ENCODE measurements at regions not wholly inside any gene's neighbourhood (a gene's known extent, or its start where the extent isn't known, plus 50 kb on each side); places are given as distances from the start of the nearest gene placed in this dataset.

- H3K9me3 ChIP-seq (ENCODE audit: control insufficient read depth, insufficient read depth, low read depth, low read length), result no peaks in the 10 kb centered on the region
- H3K4me3 ChIP-seq (ENCODE audit: low read depth, low read length), result no peak overlapping the region
- ChIA-PET CTCF (interaction anchor here (0.5 kb wide), 1 partner anchor 416 kb away, joined by 4 read pairs; no protein-coding TSS in a partner anchor), POLR2A (no interaction called here)
- TF ChIP-seq SP3 (tag by site-specific recombination; IDR thresholded peaks at IDR 0.05) (no peak), ZNF707 (tag by site-specific recombination; IDR thresholded peaks at IDR 0.05) (no peak), ZNF423 (tag by site-specific recombination; IDR thresholded peaks at IDR 0.05) (no peak), ZNF157 (tag by site-specific recombination; IDR thresholded peaks at IDR 0.05) (no peak), ZBTB49 (tag by site-specific recombination; IDR thresholded peaks at IDR 0.05; ENCODE audit: low read depth) (no peak), BCL11A (tag by site-specific recombination; IDR thresholded peaks at IDR 0.05; ENCODE audit: low read depth) (no peak), ZNF155 (tag by site-specific recombination; IDR thresholded peaks at IDR 0.05) (no peak), ZBTB26 (tag by site-specific recombination; optimal IDR thresholded peaks at IDR 0.05) (no peak), ZNF211 (tag by site-specific recombination; IDR thresholded peaks at IDR 0.05; ENCODE audit: low read depth) (no peak), SALL2 (tag by site-specific recombination; IDR thresholded peaks at IDR 0.05; ENCODE audit: borderline replicate concordance) (no peak)
- TF ChIP-seq, protein P1, sequence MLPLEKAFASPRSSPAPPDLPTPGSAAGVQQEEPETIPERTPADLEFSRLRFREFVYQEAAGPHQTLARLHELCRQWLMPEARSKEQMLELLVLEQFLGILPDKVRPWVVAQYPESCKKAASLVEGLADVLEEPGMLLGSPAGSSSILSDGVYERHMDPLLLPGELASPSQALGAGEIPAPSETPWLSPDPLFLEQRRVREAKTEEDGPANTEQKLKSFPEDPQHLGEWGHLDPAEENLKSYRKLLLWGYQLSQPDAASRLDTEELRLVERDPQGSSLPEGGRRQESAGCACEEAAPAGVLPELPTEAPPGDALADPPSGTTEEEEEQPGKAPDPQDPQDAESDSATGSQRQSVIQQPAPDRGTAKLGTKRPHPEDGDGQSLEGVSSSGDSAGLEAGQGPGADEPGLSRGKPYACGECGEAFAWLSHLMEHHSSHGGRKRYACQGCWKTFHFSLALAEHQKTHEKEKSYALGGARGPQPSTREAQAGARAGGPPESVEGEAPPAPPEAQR (tag by site-specific recombination; IDR thresholded peaks at IDR 0.05), result no peak
- TF ChIP-seq, protein P2, sequence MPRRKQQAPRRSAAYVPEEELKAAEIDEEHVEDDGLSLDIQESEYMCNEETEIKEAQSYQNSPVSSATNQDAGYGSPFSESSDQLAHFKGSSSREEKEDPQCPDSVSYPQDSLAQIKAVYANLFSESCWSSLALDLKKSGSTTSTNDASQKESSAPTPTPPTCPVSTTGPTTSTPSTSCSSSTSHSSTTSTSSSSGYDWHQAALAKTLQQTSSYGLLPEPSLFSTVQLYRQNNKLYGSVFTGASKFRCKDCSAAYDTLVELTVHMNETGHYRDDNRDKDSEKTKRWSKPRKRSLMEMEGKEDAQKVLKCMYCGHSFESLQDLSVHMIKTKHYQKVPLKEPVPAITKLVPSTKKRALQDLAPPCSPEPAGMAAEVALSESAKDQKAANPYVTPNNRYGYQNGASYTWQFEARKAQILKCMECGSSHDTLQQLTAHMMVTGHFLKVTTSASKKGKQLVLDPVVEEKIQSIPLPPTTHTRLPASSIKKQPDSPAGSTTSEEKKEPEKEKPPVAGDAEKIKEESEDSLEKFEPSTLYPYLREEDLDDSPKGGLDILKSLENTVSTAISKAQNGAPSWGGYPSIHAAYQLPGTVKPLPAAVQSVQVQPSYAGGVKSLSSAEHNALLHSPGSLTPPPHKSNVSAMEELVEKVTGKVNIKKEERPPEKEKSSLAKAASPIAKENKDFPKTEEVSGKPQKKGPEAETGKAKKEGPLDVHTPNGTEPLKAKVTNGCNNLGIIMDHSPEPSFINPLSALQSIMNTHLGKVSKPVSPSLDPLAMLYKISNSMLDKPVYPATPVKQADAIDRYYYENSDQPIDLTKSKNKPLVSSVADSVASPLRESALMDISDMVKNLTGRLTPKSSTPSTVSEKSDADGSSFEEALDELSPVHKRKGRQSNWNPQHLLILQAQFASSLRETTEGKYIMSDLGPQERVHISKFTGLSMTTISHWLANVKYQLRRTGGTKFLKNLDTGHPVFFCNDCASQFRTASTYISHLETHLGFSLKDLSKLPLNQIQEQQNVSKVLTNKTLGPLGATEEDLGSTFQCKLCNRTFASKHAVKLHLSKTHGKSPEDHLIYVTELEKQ (tag by site-specific recombination; IDR thresholded peaks at IDR 0.05; ENCODE audit: borderline replicate concordance), result no peak
- H3K4me1 ChIP-seq (ENCODE audit: control insufficient read depth, insufficient read depth, low read length), result no peaks in the 10 kb centered on the region
- H3K27ac ChIP-seq (ENCODE audit: extremely low read depth, low read depth, low read length), result no peak overlapping the region
- H3K36me3 ChIP-seq (ENCODE audit: control insufficient read depth in 2 of 2, insufficient read depth in 1 of 2, low read length in 2 of 2), result no peaks in the 10 kb centered on the region
These were observed 93.9 kb downstream of the PPP1R2C start for GRCh38 chrX:42684065-42684464.

DNA sequence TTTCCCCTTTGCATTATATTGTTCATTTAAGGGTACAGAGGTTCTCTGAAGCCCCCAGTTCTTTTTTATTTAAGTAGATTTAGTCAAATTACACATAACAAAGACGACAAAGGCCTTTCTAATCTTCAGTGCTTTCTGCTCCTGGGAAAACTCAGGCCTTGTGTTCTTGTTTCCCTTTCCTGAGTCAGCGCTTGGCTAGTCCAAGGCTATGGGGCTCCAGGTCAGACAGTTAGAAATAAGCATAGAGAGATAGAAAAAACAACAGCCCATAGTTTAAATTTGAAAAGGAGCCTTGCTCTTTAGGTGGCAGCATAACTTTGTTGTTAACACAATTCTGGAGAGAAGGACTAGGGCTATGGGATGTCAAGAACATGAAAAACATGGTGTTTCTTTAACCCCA is 97.3 kb downstream of the PPP1R2C start:
- Histone ChIP-seq H3K27ac (ENCODE audit: extremely low read depth, low read depth, low read length) (no peak overlapping the region), H3K4me3 (ENCODE audit: low read depth, low read length) (no peak overlapping the region), H3K36me3 (ENCODE audit: control insufficient read depth in 2 of 2, insufficient read depth in 1 of 2, low read length in 2 of 2) (no peaks in the 10 kb centered on the region), H3K4me1 (ENCODE audit: control insufficient read depth, insufficient read depth, low read length) (no peaks in the 10 kb centered on the region), H3K9me3 (ENCODE audit: control insufficient read depth, insufficient read depth, low read depth, low read length) (no peaks in the 10 kb centered on the region)
- POLR2A ChIA-PET, result no interaction called here
- CTCF ChIA-PET, result no interaction called here
- TF ChIP-seq ZNF521 (tag by site-specific recombination; IDR thresholded peaks at IDR 0.05) (no peak), GLIS1 (tag by site-specific recombination; IDR thresholded peaks at IDR 0.05) (no peak), IKZF3 (tag by site-specific recombination; IDR thresholded peaks at IDR 0.05) (no peak), YY2 (tag by site-specific recombination; IDR thresholded peaks at IDR 0.05) (no peak), ZNF311 (tag by site-specific recombination; IDR thresholded peaks at IDR 0.05; ENCODE audit: borderline replicate concordance) (no peak), GFI1B (tag by site-specific recombination; IDR thresholded peaks at IDR 0.05) (no peak), ZNF324 (tag by site-specific recombination; IDR thresholded peaks at IDR 0.05) (no peak), ZNF140 (tag by site-specific recombination; IDR thresholded peaks at IDR 0.05) (no peak), ZNF560 (tag by site-specific recombination; IDR thresholded peaks at IDR 0.05; ENCODE audit: borderline replicate concordance) (no peak), ZNF654 (tag by site-specific recombination; IDR thresholded peaks at IDR 0.05; ENCODE audit: low read depth) (no peak), ZNF174 (tag by site-specific recombination; IDR thresholded peaks at IDR 0.05) (no peak), ZNF426 (tag by site-specific recombination; IDR thresholded peaks at IDR 0.05) (no peak), SALL2 (tag by site-specific recombination; IDR thresholded peaks at IDR 0.05; ENCODE audit: borderline replicate concordance) (no peak), ZBTB7A (tag by site-specific recombination; IDR thresholded peaks at IDR 0.05; ENCODE audit: low read depth) (no peak), ZNF24 (tag by site-specific recombination; IDR thresholded peaks at IDR 0.05) (no peak)
- TF ChIP-seq, protein P3, sequence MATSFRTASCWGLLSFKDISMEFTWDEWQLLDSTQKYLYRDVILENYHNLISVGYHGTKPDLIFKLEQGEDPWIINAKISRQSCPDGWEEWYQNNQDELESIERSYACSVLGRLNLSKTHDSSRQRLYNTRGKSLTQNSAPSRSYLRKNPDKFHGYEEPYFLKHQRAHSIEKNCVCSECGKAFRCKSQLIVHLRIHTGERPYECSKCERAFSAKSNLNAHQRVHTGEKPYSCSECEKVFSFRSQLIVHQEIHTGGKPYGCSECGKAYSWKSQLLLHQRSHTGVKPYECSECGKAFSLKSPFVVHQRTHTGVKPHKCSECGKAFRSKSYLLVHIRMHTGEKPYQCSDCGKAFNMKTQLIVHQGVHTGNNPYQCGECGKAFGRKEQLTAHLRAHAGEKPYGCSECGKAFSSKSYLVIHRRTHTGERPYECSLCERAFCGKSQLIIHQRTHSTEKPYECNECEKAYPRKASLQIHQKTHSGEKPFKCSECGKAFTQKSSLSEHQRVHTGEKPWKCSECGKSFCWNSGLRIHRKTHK (tag by site-specific recombination; IDR thresholded peaks at IDR 0.05), result no peak

Data from HEK293 (cell line).